ENCODE measurements at regions not wholly inside any gene's neighbourhood (a gene's known extent, or its start where the extent isn't known, plus 50 kb on each side); places are given as distances from the start of the nearest gene placed in this dataset.

DNA sequence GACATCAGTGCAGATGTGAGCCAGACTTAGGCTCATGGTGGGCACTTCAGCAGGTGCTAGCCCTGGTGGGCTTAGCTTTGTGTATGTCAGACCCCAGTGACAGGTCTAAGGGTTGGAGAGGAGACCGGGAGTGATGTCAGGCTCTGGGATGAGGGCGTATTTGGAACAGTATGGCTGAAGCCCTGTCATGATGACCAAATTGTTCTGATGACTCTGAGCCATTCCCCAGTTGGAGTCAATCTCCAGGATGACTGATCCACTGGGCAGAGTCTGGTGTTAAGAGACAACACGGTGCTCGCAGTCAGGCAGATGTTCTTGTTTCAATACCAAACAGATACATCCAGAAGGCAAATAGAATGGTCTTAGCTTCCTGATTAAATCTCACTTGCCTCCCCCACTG, 241.5 kb downstream of the SOX11 start:
- no peak overlapping the region for H2AFZ ChIP-seq
- H3K79me2 ChIP-seq (ENCODE audit: low read depth), result no peaks in the 10 kb centered on the region
- no peak overlapping the region for H3K4me3 ChIP-seq
- H3K4me2 ChIP-seq, result no peak overlapping the region
- H3K36me3 ChIP-seq (ENCODE audit: low read depth), result no peaks in the 10 kb centered on the region
- H3F3A ChIP-seq (ENCODE audit: insufficient read depth, low read depth), result no peaks in the 10 kb centered on the region
- no peaks in the 10 kb centered on the region for H3K9me2 ChIP-seq (ENCODE audit: insufficient read depth)
- intact Hi-C loops (cut with micrococcal nuclease; ENCODE audit: unreplicated experiment), result no loop called here
- ChIA-PET CTCF (no interaction called here), POLR2A (ENCODE audit: unreplicated experiment) (no interaction called here)
- no peaks in the 10 kb centered on the region for H3K4me1 ChIP-seq (replicated peaks; ENCODE audit: insufficient read depth)
- no peaks in the 10 kb centered on the region for H3K9me3 ChIP-seq (ENCODE audit: insufficient read depth, low read depth)
- H3K27ac ChIP-seq, result no peak overlapping the region
- DNase-seq, result no peak
- TF ChIP-seq EZH2 (IDR thresholded peaks at IDR 0.05; ENCODE audit: low read depth), result no peak
- TF ChIP-seq, protein P1, sequence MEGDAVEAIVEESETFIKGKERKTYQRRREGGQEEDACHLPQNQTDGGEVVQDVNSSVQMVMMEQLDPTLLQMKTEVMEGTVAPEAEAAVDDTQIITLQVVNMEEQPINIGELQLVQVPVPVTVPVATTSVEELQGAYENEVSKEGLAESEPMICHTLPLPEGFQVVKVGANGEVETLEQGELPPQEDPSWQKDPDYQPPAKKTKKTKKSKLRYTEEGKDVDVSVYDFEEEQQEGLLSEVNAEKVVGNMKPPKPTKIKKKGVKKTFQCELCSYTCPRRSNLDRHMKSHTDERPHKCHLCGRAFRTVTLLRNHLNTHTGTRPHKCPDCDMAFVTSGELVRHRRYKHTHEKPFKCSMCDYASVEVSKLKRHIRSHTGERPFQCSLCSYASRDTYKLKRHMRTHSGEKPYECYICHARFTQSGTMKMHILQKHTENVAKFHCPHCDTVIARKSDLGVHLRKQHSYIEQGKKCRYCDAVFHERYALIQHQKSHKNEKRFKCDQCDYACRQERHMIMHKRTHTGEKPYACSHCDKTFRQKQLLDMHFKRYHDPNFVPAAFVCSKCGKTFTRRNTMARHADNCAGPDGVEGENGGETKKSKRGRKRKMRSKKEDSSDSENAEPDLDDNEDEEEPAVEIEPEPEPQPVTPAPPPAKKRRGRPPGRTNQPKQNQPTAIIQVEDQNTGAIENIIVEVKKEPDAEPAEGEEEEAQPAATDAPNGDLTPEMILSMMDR (conservative IDR thresholded peaks at IDR 0.05), result no peak
- BruUV-seq (replicated peaks), result no TSS peak
- no peaks in the 10 kb centered on the region for H4K20me1 ChIP-seq (ENCODE audit: insufficient read depth)
- peaks cover 35% of the 10 kb centered on the region for H3K27me3 ChIP-seq (ENCODE audit: insufficient read depth, low read depth)

DNA sequence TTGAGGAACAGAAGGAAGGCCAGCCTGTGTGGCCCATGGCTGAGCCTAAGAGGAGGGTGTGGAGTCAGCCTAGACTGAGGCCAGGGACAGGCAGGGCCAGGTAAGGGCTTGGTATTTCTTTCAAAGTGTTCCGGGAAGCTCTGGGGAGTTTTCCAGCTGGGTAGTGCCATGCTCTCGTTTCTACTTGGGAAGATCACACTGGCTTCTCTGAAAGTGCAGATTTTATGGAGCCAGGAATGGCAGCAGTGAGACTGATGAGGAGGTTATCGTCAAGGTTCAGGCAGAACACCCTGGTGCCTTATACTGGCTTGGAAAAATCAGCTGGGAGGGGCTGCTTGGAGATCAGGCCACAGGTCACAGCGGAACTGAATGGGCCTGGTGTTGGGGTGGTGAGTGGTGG, 245.1 kb downstream of the SOX11 start:
- Histone ChIP-seq H3K9me3 (ENCODE audit: insufficient read depth, low read depth) (no peaks in the 10 kb centered on the region), H4K20me1 (ENCODE audit: insufficient read depth) (no peaks in the 10 kb centered on the region), H3K79me2 (ENCODE audit: low read depth) (no peaks in the 10 kb centered on the region), H3F3A (ENCODE audit: insufficient read depth, low read depth) (no peaks in the 10 kb centered on the region), H3K9me2 (ENCODE audit: insufficient read depth) (no peaks in the 10 kb centered on the region), H3K36me3 (ENCODE audit: low read depth) (no peaks in the 10 kb centered on the region), H3K27me3 (ENCODE audit: insufficient read depth, low read depth) (peaks cover 36% of the 10 kb centered on the region), H2AFZ (no peak overlapping the region), H3K4me3 (no peak overlapping the region), H3K27ac (no peak overlapping the region), H3K4me2 (no peak overlapping the region), H3K4me1 (replicated peaks; ENCODE audit: insufficient read depth) (no peaks in the 10 kb centered on the region)
- intact Hi-C loops (cut with micrococcal nuclease; ENCODE audit: unreplicated experiment), result no loop called here
- ChIA-PET POLR2A (ENCODE audit: unreplicated experiment) (no interaction called here), CTCF (no interaction called here)
- BruUV-seq (replicated peaks), result no TSS peak
- no peak for DNase-seq
- TF ChIP-seq, protein P1 (conservative IDR thresholded peaks at IDR 0.05), result no peak
- no peak for TF ChIP-seq EZH2 (IDR thresholded peaks at IDR 0.05; ENCODE audit: low read depth)

DNA sequence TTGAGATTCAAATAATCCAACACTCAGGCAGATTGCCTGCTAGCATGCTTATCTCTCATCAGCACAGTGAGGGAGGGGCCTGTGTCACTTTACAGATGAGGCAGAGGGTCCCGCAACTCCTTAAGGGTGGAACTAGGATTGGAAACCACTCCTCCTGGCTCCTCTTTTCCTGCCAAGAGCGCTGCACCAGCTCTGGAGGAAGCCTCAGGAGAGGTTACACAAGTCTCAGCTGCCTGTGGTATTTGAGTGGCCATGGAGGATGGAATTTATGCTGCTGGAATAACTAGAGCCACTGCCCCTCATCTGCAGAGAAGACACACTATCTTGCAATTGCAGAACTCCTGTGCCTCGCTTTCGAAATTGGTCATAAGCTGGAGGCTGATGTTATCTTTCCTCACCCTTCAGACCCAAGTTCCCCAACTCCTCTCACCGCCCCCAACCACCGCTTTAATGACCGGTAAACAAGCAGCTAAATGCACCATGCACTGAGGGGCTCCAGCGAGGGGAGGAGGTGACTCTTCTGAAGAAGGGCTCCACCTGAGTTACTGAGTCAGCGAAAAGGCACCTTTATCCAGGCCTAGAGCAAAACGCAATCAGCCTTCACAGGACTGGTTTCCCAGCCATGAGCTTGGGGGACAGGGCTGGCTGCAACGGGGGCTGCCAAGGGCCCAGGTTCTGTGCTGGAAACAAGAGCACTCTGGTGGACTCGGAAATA, 245.8 kb downstream of the SOX11 start:
- Histone ChIP-seq H3K36me3 (ENCODE audit: low read depth) (no peaks in the 10 kb centered on the region), H3K4me2 (no peak overlapping the region), H3K4me3 (no peak overlapping the region), H3K27me3 (ENCODE audit: insufficient read depth, low read depth) (peaks cover 30% of the 10 kb centered on the region), H3K9me2 (ENCODE audit: insufficient read depth) (no peaks in the 10 kb centered on the region), H3K9me3 (ENCODE audit: insufficient read depth, low read depth) (no peaks in the 10 kb centered on the region), H3F3A (ENCODE audit: insufficient read depth, low read depth) (no peaks in the 10 kb centered on the region), H2AFZ (no peak overlapping the region), H4K20me1 (ENCODE audit: insufficient read depth) (no peaks in the 10 kb centered on the region), H3K79me2 (ENCODE audit: low read depth) (no peaks in the 10 kb centered on the region), H3K4me1 (replicated peaks; ENCODE audit: insufficient read depth) (no peaks in the 10 kb centered on the region), H3K27ac (no peak overlapping the region)
- no peak for TF ChIP-seq EZH2 (IDR thresholded peaks at IDR 0.05; ENCODE audit: low read depth)
- TF ChIP-seq, protein P1 (conservative IDR thresholded peaks at IDR 0.05), result no peak
- intact Hi-C loops (cut with micrococcal nuclease; ENCODE audit: unreplicated experiment), result no loop called here
- BruUV-seq (replicated peaks), result no TSS peak
- ChIA-PET POLR2A (ENCODE audit: unreplicated experiment) (no interaction called here), CTCF (no interaction called here)
- no peak for DNase-seq

All from PC-9 (cell line).